Hepatocyte (in vitro differentiated cells): ENCODE measurements at regions not wholly inside any gene's neighbourhood (a gene's known extent, or its start where the extent isn't known, plus 50 kb on each side); places are given as distances from the start of the nearest gene placed in this dataset.

ENCODE experiments used
- DNase-seq: peaks from one replicate; pipeline ENCODE4 v3.0.0-alpha.2; 2016; ENCODE audit warnings: low spot score
- H2AFZ ChIP-seq: fragments of 200-600 bp; sonication (generic); 2 replicates; pipeline ENCODE4 v1.6.0; 2016; ENCODE audit warnings: antibody characterized with exemption, mild to moderate bottlenecking
- H3K27ac ChIP-seq: fragments of 200-600 bp; sonication (generic); 2 replicates; pipeline ENCODE4 v1.5.1; 2016; ENCODE audit warnings: mild to moderate bottlenecking
- H3K27me3 ChIP-seq: fragments of 200-600 bp; sonication (generic); 2 replicates; pipeline ENCODE4 v1.6.1; 2016
- H3K36me3 ChIP-seq: fragments of 200-600 bp; sonication (generic); replicated peaks from 2 replicates; pipeline ENCODE4 v1.5.1; 2016; ENCODE audit warnings: low read depth; ENCODE audit not compliant: insufficient read depth
- H3K4me1 ChIP-seq: fragments of 200-600 bp; sonication (generic); 2 replicates; pipeline ENCODE4 v1.5.1; 2016; ENCODE audit warnings: mild to moderate bottlenecking, moderate library complexity; ENCODE audit not compliant: insufficient read depth
- H3K4me2 ChIP-seq: fragments of 200-600 bp; sonication (generic); 2 replicates; pipeline ENCODE4 v1.6.0; 2016
- H3K4me3 ChIP-seq: fragments of 200-600 bp; sonication (generic); 2 replicates; pipeline ENCODE4 v1.5.1; 2016; ENCODE audit warnings: mild to moderate bottlenecking
- H3K79me2 ChIP-seq: fragments of 200-600 bp; sonication (generic); 2 replicates; pipeline ENCODE4 v1.6.0; 2017; ENCODE audit warnings: mild to moderate bottlenecking
- H3K9me2 ChIP-seq: fragments of 200-600 bp; sonication (generic); replicated peaks from 2 replicates; pipeline ENCODE4 v1.6.0; 2017; ENCODE audit warnings: mild to moderate bottlenecking; ENCODE audit not compliant: insufficient read depth
- H3K9me3 ChIP-seq: fragments of 200-600 bp; sonication (generic); 2 replicates; pipeline ENCODE4 v1.5.1; 2016; ENCODE audit warnings: low read depth, mild to moderate bottlenecking
- H4K20me1 ChIP-seq: fragments of 200-600 bp; sonication (generic); 2 replicates; pipeline ENCODE4 v1.6.0; 2016; ENCODE audit warnings: mild to moderate bottlenecking; ENCODE audit not compliant: insufficient read depth, poor library complexity, severe bottlenecking
- CTCF ChIP-seq: fragments of 200-600 bp; sonication (generic); IDR thresholded peaks from 2 replicates; pipeline ENCODE4 v1.5.1; 2016; ENCODE audit warnings: antibody characterized with exemption, mild to moderate bottlenecking; ENCODE audit not compliant: poor library complexity
- EZH2 ChIP-seq: fragments of 200-600 bp; sonication (generic); IDR thresholded peaks from 2 replicates; pipeline ENCODE4 v1.6.1; 2016; ENCODE audit warnings: antibody characterized with exemption, mild to moderate bottlenecking, borderline replicate concordance
- EZH2phosphoT487 ChIP-seq: fragments of 200-600 bp; sonication (generic); IDR thresholded peaks from one replicate; pipeline ENCODE4 v1.6.1; 2018; ENCODE audit warnings: antibody characterized with exemption, mild to moderate bottlenecking, low read depth, moderate library complexity; ENCODE audit not compliant: unreplicated experiment, severe bottlenecking
- WGBS: methylation state at CpG from one replicate; pipeline ENCODE4 v1.1.6; 2016; ENCODE audit warnings: low lambda C conversion rate; ENCODE audit errors: missing lambda C conversion rate; 5-methylcytosine and 5-hydroxymethylcytosine counted together

GRCh38 chr19:28494461-28494860 lies 718.5 kb downstream of the UQCRFS1 start:
- Histone ChIP-seq H3K4me3 (no peak overlapping the region), H2AFZ (no peak overlapping the region), H3K27me3 (no peaks in the 10 kb centered on the region), H3K4me2 (no peak overlapping the region), H3K36me3 (no peaks in the 10 kb centered on the region), H3K27ac (no peak overlapping the region), H3K9me2 (no peaks in the 10 kb centered on the region), H3K4me1 (no peaks in the 10 kb centered on the region), H4K20me1 (no peaks in the 10 kb centered on the region), H3K9me3 (no peaks in the 10 kb centered on the region), H3K79me2 (no peaks in the 10 kb centered on the region)
- no peak for DNase-seq
- TF ChIP-seq EZH2phosphoT487 (no peak), EZH2 (no peak), CTCF (no peak)
- 46% methylated on average over 7 of the region's 7 CpGs for WGBS

- no peaks in the 10 kb centered on the region for H4K20me1 ChIP-seq
- no peak overlapping the region for H3K27ac ChIP-seq
- H3K9me3 ChIP-seq: no peaks in the 10 kb centered on the region
- H3K4me3 ChIP-seq: no peak overlapping the region
- H3K4me2 ChIP-seq: no peak overlapping the region
- H3K79me2 ChIP-seq: no peaks in the 10 kb centered on the region
- no peak for DNase-seq
- no peak overlapping the region for H2AFZ ChIP-seq
- no peaks in the 10 kb centered on the region for H3K4me1 ChIP-seq
- no peaks in the 10 kb centered on the region for H3K9me2 ChIP-seq
- 75% methylated on average over 5 of the region's 5 CpGs for WGBS
- no peaks in the 10 kb centered on the region for H3K36me3 ChIP-seq
- TF ChIP-seq CTCF: no peak
- no peak for TF ChIP-seq EZH2phosphoT487
- TF ChIP-seq EZH2: no peak
- H3K27me3 ChIP-seq: no peaks in the 10 kb centered on the region
Measured at GRCh38 chr19:28493884-28494283, 719.1 kb downstream of the UQCRFS1 start.

- Histone ChIP-seq H3K9me3 (no peaks in the 10 kb centered on the region), H3K27me3 (no peaks in the 10 kb centered on the region), H3K4me2 (no peak overlapping the region), H3K4me3 (no peak overlapping the region), H3K27ac (no peak overlapping the region), H2AFZ (no peak overlapping the region), H3K9me2 (no peaks in the 10 kb centered on the region), H4K20me1 (no peaks in the 10 kb centered on the region), H3K79me2 (no peaks in the 10 kb centered on the region), H3K36me3 (no peaks in the 10 kb centered on the region), H3K4me1 (no peaks in the 10 kb centered on the region)
- no peak for TF ChIP-seq CTCF
- DNase-seq: no peak
- 60% methylated on average over 8 of the region's 8 CpGs for WGBS
Measured at GRCh38 chr19:28492621-28493020, 720.3 kb downstream of the UQCRFS1 start.

- Histone ChIP-seq H3K36me3 (no peaks in the 10 kb centered on the region), H3K4me2 (no peak overlapping the region), H3K4me3 (no peak overlapping the region), H3K79me2 (no peaks in the 10 kb centered on the region), H3K27me3 (no peaks in the 10 kb centered on the region), H3K9me2 (no peaks in the 10 kb centered on the region), H4K20me1 (no peaks in the 10 kb centered on the region), H3K27ac (no peak overlapping the region), H3K4me1 (no peaks in the 10 kb centered on the region), H3K9me3 (no peaks in the 10 kb centered on the region), H2AFZ (no peak overlapping the region)
- TF ChIP-seq EZH2phosphoT487 (no peak), EZH2 (no peak), CTCF (no peak)
- no peak for DNase-seq
Measured at GRCh38 chr19:28492201-28492600, 720.8 kb downstream of the UQCRFS1 start.
